ENCODE measurements at regions not wholly inside any gene's neighbourhood (a gene's known extent, or its start where the extent isn't known, plus 50 kb on each side); places are given as distances from the start of the nearest gene placed in this dataset.

- Histone ChIP-seq H3K27ac (ENCODE audit: insufficient read depth, low read length, poor library complexity, severe bottlenecking) (no peak overlapping the region), H3K4me1 (ENCODE audit: control insufficient read depth, insufficient read depth, low read length, poor library complexity, severe bottlenecking) (no peaks in the 10 kb centered on the region), H3K27me3 (replicated peaks; ENCODE audit: control insufficient read depth, insufficient read depth, low read length, poor library complexity, severe bottlenecking) (no peaks in the 10 kb centered on the region), H3K36me3 (ENCODE audit: control insufficient read depth, insufficient read depth, low read length) (no peaks in the 10 kb centered on the region), H3K4me3 (ENCODE audit: insufficient read depth, low read depth, low read length, poor library complexity, severe bottlenecking) (no peak overlapping the region), H3K9me3 (ENCODE audit: control insufficient read depth, low read length) (no peaks in the 10 kb centered on the region)
- DNase-seq: no peak
These were observed 469.9 kb upstream of the CDH5 start for GRCh38 chr16:65896448-65897153.

- Histone ChIP-seq H3K36me3 (ENCODE audit: control insufficient read depth, insufficient read depth, low read length) (no peaks in the 10 kb centered on the region), H3K27ac (ENCODE audit: insufficient read depth, low read length, poor library complexity, severe bottlenecking) (no peak overlapping the region), H3K4me3 (ENCODE audit: insufficient read depth, low read depth, low read length, poor library complexity, severe bottlenecking) (no peak overlapping the region), H3K27me3 (replicated peaks; ENCODE audit: control insufficient read depth, insufficient read depth, low read length, poor library complexity, severe bottlenecking) (no peaks in the 10 kb centered on the region), H3K9me3 (ENCODE audit: control insufficient read depth, low read length) (no peaks in the 10 kb centered on the region), H3K4me1 (ENCODE audit: control insufficient read depth, insufficient read depth, low read length, poor library complexity, severe bottlenecking) (no peaks in the 10 kb centered on the region)
- no peak for DNase-seq
These were observed 470.6 kb upstream of the CDH5 start for GRCh38 chr16:65895906-65896305.

DNA sequence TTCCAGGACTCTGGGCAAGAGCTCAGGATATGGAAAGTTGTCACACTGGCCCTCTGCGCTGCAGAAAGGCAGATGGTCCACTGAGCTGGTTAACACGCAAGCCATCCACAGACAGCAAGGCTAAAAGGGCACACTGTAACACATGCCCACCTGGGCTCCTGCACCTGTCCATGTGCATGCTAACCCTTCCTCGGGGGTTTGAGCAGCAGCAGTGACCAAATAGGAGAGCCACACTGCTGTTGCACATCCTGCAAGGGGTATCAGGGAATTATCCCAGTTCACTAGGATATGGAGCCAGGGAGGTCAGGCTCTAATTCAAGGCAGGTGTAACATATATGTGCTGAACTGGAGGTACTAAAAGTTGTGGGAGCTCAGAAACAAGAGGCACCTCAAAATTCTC lies 471.0 kb upstream of the CDH5 start:
- no peak for DNase-seq
- Histone ChIP-seq H3K4me3 (ENCODE audit: insufficient read depth, low read depth, low read length, poor library complexity, severe bottlenecking) (no peak overlapping the region), H3K36me3 (ENCODE audit: control insufficient read depth, insufficient read depth, low read length) (no peaks in the 10 kb centered on the region), H3K27ac (ENCODE audit: insufficient read depth, low read length, poor library complexity, severe bottlenecking) (no peak overlapping the region), H3K4me1 (ENCODE audit: control insufficient read depth, insufficient read depth, low read length, poor library complexity, severe bottlenecking) (no peaks in the 10 kb centered on the region), H3K9me3 (ENCODE audit: control insufficient read depth, low read length) (no peaks in the 10 kb centered on the region), H3K27me3 (replicated peaks; ENCODE audit: control insufficient read depth, insufficient read depth, low read length, poor library complexity, severe bottlenecking) (no peaks in the 10 kb centered on the region)

DNA sequence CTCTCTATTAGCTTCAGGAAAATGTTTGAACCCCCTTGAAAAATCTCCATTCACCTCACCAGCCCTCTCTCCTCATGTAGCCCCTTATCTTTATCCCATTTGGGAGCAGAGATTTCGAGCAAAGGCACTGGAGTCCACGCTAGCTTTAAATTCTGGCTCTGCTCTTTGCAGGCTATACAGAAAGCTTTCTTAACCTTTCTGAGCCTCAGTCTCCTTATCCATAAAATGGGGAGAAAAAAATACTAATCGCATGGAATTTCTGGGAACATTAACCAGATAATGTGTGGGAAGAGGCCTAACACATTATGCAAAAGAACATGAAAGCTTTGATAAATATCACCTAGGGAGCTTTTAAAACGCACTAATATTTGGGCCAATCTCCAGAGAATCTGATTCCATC lies 476.3 kb upstream of the CDH5 start:
- Histone ChIP-seq H3K4me3 (ENCODE audit: insufficient read depth, low read depth, low read length, poor library complexity, severe bottlenecking) (no peak overlapping the region), H3K27me3 (replicated peaks; ENCODE audit: control insufficient read depth, insufficient read depth, low read length, poor library complexity, severe bottlenecking) (no peaks in the 10 kb centered on the region), H3K4me1 (ENCODE audit: control insufficient read depth, insufficient read depth, low read length, poor library complexity, severe bottlenecking) (no peaks in the 10 kb centered on the region), H3K36me3 (ENCODE audit: control insufficient read depth, insufficient read depth, low read length) (no peaks in the 10 kb centered on the region), H3K9me3 (ENCODE audit: control insufficient read depth, low read length) (no peaks in the 10 kb centered on the region), H3K27ac (ENCODE audit: insufficient read depth, low read length, poor library complexity, severe bottlenecking) (no peak overlapping the region)
- no peak for DNase-seq

DNA sequence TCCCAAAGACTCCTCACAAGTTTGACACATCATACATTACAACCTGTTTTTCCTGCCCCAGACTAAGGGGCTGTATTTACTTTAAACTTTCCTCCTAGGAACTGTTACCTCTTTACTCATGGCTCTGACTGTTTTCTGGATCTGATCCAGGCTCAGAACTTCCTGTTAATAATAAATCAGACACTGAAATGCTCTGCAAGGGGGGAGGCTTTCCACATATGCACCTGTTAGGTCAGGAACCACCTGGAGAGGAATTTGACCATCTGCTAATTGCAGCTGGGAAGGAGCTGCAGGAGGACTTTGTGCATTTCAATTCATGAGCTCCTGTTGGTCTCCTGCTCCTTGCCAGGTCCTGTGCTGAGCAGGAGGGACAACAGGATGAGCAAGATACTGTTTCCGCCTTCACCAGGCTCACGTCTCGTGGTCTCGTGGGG lies 476.9 kb upstream of the CDH5 start:
- Histone ChIP-seq H3K4me3 (ENCODE audit: insufficient read depth, low read depth, low read length, poor library complexity, severe bottlenecking) (no peak overlapping the region), H3K4me1 (ENCODE audit: control insufficient read depth, insufficient read depth, low read length, poor library complexity, severe bottlenecking) (no peaks in the 10 kb centered on the region), H3K36me3 (ENCODE audit: control insufficient read depth, insufficient read depth, low read length) (no peaks in the 10 kb centered on the region), H3K27ac (ENCODE audit: insufficient read depth, low read length, poor library complexity, severe bottlenecking) (no peak overlapping the region), H3K27me3 (replicated peaks; ENCODE audit: control insufficient read depth, insufficient read depth, low read length, poor library complexity, severe bottlenecking) (no peaks in the 10 kb centered on the region), H3K9me3 (ENCODE audit: control insufficient read depth, low read length) (no peaks in the 10 kb centered on the region)
- no peak for DNase-seq

GRCh38 chr16:65888201-65888600 lies 478.3 kb upstream of the CDH5 start:
- H3K36me3 ChIP-seq (ENCODE audit: control insufficient read depth, insufficient read depth, low read length): no peaks in the 10 kb centered on the region
- H3K4me3 ChIP-seq (ENCODE audit: insufficient read depth, low read depth, low read length, poor library complexity, severe bottlenecking): no peak overlapping the region
- no peak overlapping the region for H3K27ac ChIP-seq (ENCODE audit: insufficient read depth, low read length, poor library complexity, severe bottlenecking)
- H3K27me3 ChIP-seq (replicated peaks; ENCODE audit: control insufficient read depth, insufficient read depth, low read length, poor library complexity, severe bottlenecking): no peaks in the 10 kb centered on the region
- H3K4me1 ChIP-seq (ENCODE audit: control insufficient read depth, insufficient read depth, low read length, poor library complexity, severe bottlenecking): no peaks in the 10 kb centered on the region
- DNase-seq: no peak
- no peaks in the 10 kb centered on the region for H3K9me3 ChIP-seq (ENCODE audit: control insufficient read depth, low read length)

GRCh38 chr16:65884018-65884417 lies 482.5 kb upstream of the CDH5 start:
- no peaks in the 10 kb centered on the region for H3K9me3 ChIP-seq (ENCODE audit: control insufficient read depth, low read length)
- no peak for DNase-seq
- no peaks in the 10 kb centered on the region for H3K27me3 ChIP-seq (replicated peaks; ENCODE audit: control insufficient read depth, insufficient read depth, low read length, poor library complexity, severe bottlenecking)
- H3K27ac ChIP-seq (ENCODE audit: insufficient read depth, low read length, poor library complexity, severe bottlenecking): no peak overlapping the region
- no peaks in the 10 kb centered on the region for H3K4me1 ChIP-seq (ENCODE audit: control insufficient read depth, insufficient read depth, low read length, poor library complexity, severe bottlenecking)
- H3K36me3 ChIP-seq (ENCODE audit: control insufficient read depth, insufficient read depth, low read length): no peaks in the 10 kb centered on the region
- H3K4me3 ChIP-seq (ENCODE audit: insufficient read depth, low read depth, low read length, poor library complexity, severe bottlenecking): no peak overlapping the region

- Histone ChIP-seq H3K9me3 (ENCODE audit: control insufficient read depth, low read length) (no peaks in the 10 kb centered on the region), H3K27me3 (replicated peaks; ENCODE audit: control insufficient read depth, insufficient read depth, low read length, poor library complexity, severe bottlenecking) (no peaks in the 10 kb centered on the region), H3K4me3 (ENCODE audit: insufficient read depth, low read depth, low read length, poor library complexity, severe bottlenecking) (no peak overlapping the region), H3K27ac (ENCODE audit: insufficient read depth, low read length, poor library complexity, severe bottlenecking) (no peak overlapping the region), H3K36me3 (ENCODE audit: control insufficient read depth, insufficient read depth, low read length) (no peaks in the 10 kb centered on the region), H3K4me1 (ENCODE audit: control insufficient read depth, insufficient read depth, low read length, poor library complexity, severe bottlenecking) (no peaks in the 10 kb centered on the region)
- DNase-seq: no peak
These were observed 488.1 kb upstream of the CDH5 start for GRCh38 chr16:65878347-65878746.

DNA sequence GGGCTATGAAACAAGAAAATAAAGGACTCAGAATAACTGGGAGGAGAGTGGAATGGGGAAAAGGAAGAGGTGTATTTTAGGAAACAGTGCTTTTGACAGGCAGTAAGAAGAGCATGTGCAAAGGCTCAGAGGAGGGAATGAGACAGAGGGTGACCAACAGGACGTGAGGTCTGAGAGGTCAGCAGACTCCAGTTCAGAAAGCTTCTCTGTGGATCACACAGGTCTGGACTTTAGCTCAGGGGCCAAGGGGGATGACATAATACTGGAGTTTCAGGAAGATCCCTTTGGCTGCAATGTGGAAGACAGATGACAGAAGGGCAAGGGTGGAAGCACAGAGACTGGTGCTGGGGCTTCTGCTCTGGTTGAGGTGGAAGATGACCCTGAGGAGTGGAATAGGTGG lies 489.9 kb upstream of the CDH5 start:
- no peaks in the 10 kb centered on the region for H3K4me1 ChIP-seq (ENCODE audit: control insufficient read depth, insufficient read depth, low read length, poor library complexity, severe bottlenecking)
- no peaks in the 10 kb centered on the region for H3K27me3 ChIP-seq (replicated peaks; ENCODE audit: control insufficient read depth, insufficient read depth, low read length, poor library complexity, severe bottlenecking)
- no peak overlapping the region for H3K27ac ChIP-seq (ENCODE audit: insufficient read depth, low read length, poor library complexity, severe bottlenecking)
- no peaks in the 10 kb centered on the region for H3K36me3 ChIP-seq (ENCODE audit: control insufficient read depth, insufficient read depth, low read length)
- no peak overlapping the region for H3K4me3 ChIP-seq (ENCODE audit: insufficient read depth, low read depth, low read length, poor library complexity, severe bottlenecking)
- DNase-seq: no peak
- H3K9me3 ChIP-seq (ENCODE audit: control insufficient read depth, low read length): no peaks in the 10 kb centered on the region

GRCh38 chr16:65876056-65876408 lies 490.5 kb upstream of the CDH5 start:
- Histone ChIP-seq H3K4me1 (ENCODE audit: control insufficient read depth, insufficient read depth, low read length, poor library complexity, severe bottlenecking) (no peaks in the 10 kb centered on the region), H3K9me3 (ENCODE audit: control insufficient read depth, low read length) (no peaks in the 10 kb centered on the region), H3K4me3 (ENCODE audit: insufficient read depth, low read depth, low read length, poor library complexity, severe bottlenecking) (no peak overlapping the region), H3K36me3 (ENCODE audit: control insufficient read depth, insufficient read depth, low read length) (no peaks in the 10 kb centered on the region), H3K27ac (ENCODE audit: insufficient read depth, low read length, poor library complexity, severe bottlenecking) (no peak overlapping the region), H3K27me3 (replicated peaks; ENCODE audit: control insufficient read depth, insufficient read depth, low read length, poor library complexity, severe bottlenecking) (no peaks in the 10 kb centered on the region)
- DNase-seq: no peak
